ENCODE measurements at regions not wholly inside any gene's neighbourhood (a gene's known extent, or its start where the extent isn't known, plus 50 kb on each side); places are given as distances from the start of the nearest gene placed in this dataset.

GRCh38 chr1:209491496-209491895 lies 92.0 kb upstream of the CAMK1G start:
- Histone ChIP-seq H4K20me1 (ENCODE audit: insufficient read depth) (no peaks in the 10 kb centered on the region), H3K27me3 (ENCODE audit: insufficient read depth, low read depth) (no peaks in the 10 kb centered on the region), H3K79me2 (ENCODE audit: low read depth) (no peaks in the 10 kb centered on the region), H3K36me3 (ENCODE audit: low read depth) (no peaks in the 10 kb centered on the region), H3K4me1 (replicated peaks; ENCODE audit: insufficient read depth) (no peaks in the 10 kb centered on the region), H3K4me2 (no peak overlapping the region), H3K4me3 (no peak overlapping the region), H2AFZ (no peak overlapping the region), H3K27ac (no peak overlapping the region), H3K9me2 (ENCODE audit: insufficient read depth) (no peaks in the 10 kb centered on the region), H3F3A (ENCODE audit: insufficient read depth, low read depth) (no peaks in the 10 kb centered on the region), H3K9me3 (ENCODE audit: insufficient read depth, low read depth) (peaks cover 4% of the 10 kb centered on the region; the same call in 1 of the 2 replicates)
- POLR2A ChIA-PET (ENCODE audit: unreplicated experiment) = no interaction called here
- no peak for TF ChIP-seq CTCF (conservative IDR thresholded peaks at IDR 0.05)
- no peak for TF ChIP-seq EZH2 (IDR thresholded peaks at IDR 0.05; ENCODE audit: low read depth)
- intact Hi-C loops (cut with micrococcal nuclease; ENCODE audit: unreplicated experiment) = no loop called here
- BruUV-seq (replicated peaks) = no TSS peak
- DNase-seq = no peak
- CTCF ChIA-PET = interaction anchor here (0.6 kb wide), 1 partner anchor 1123 kb away, joined by 4 read pairs; no protein-coding TSS in a partner anchor

GRCh38 chr1:209491897-209492296 lies 91.6 kb upstream of the CAMK1G start:
- intact Hi-C loops (cut with micrococcal nuclease; ENCODE audit: unreplicated experiment) = no loop called here
- Histone ChIP-seq H3K79me2 (ENCODE audit: low read depth) (no peaks in the 10 kb centered on the region), H2AFZ (no peak overlapping the region), H3K36me3 (ENCODE audit: low read depth) (no peaks in the 10 kb centered on the region), H3K9me3 (ENCODE audit: insufficient read depth, low read depth) (peaks cover 4% of the 10 kb centered on the region; the same call in 1 of the 2 replicates), H3K27me3 (ENCODE audit: insufficient read depth, low read depth) (no peaks in the 10 kb centered on the region), H3K27ac (no peak overlapping the region), H3K9me2 (ENCODE audit: insufficient read depth) (no peaks in the 10 kb centered on the region), H3K4me2 (no peak overlapping the region), H4K20me1 (ENCODE audit: insufficient read depth) (no peaks in the 10 kb centered on the region), H3K4me1 (replicated peaks; ENCODE audit: insufficient read depth) (no peaks in the 10 kb centered on the region), H3K4me3 (no peak overlapping the region), H3F3A (ENCODE audit: insufficient read depth, low read depth) (no peaks in the 10 kb centered on the region)
- POLR2A ChIA-PET (ENCODE audit: unreplicated experiment) = no interaction called here
- BruUV-seq (replicated peaks) = no TSS peak
- TF ChIP-seq EZH2 (IDR thresholded peaks at IDR 0.05; ENCODE audit: low read depth) (no peak), CTCF (conservative IDR thresholded peaks at IDR 0.05) (no peak)
- CTCF ChIA-PET = no interaction called here
- DNase-seq = no peak

DNA sequence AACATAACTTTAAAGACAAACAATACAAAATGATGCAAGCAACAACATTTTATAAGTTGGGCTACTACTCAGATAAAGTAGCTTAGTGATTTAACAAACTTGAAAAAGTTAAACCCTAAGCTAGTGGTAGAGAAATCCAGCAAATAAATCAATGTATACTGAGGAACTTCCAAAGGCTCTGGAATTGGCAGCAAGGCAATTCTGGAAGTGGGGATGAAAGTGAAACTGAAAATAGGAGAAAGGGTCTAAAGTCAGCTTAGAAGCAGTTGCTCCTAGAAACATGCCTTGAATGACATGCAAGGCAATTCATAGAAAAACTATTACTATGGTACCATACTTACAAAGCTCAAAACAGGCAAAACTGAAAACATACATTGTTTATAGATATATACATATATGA lies 90.0 kb upstream of the CAMK1G start:
- Histone ChIP-seq H3K27me3 (ENCODE audit: insufficient read depth, low read depth) (no peaks in the 10 kb centered on the region), H3K4me1 (replicated peaks; ENCODE audit: insufficient read depth) (no peaks in the 10 kb centered on the region), H4K20me1 (ENCODE audit: insufficient read depth) (no peaks in the 10 kb centered on the region), H3K9me2 (ENCODE audit: insufficient read depth) (no peaks in the 10 kb centered on the region), H3K4me2 (no peak overlapping the region), H3F3A (ENCODE audit: insufficient read depth, low read depth) (no peaks in the 10 kb centered on the region), H3K36me3 (ENCODE audit: low read depth) (no peaks in the 10 kb centered on the region), H3K9me3 (ENCODE audit: insufficient read depth, low read depth) (peaks cover 7% of the 10 kb centered on the region; the same call in 1 of the 2 replicates), H2AFZ (no peak overlapping the region), H3K4me3 (no peak overlapping the region), H3K79me2 (ENCODE audit: low read depth) (no peaks in the 10 kb centered on the region), H3K27ac (no peak overlapping the region)
- ChIA-PET POLR2A (ENCODE audit: unreplicated experiment) (no interaction called here), CTCF (interaction anchor here (0.8 kb wide), 1 partner anchor 65 kb away, joined by 5 read pairs; no protein-coding TSS in a partner anchor)
- TF ChIP-seq EZH2 (IDR thresholded peaks at IDR 0.05; ENCODE audit: low read depth) = no peak
- no peak for TF ChIP-seq CTCF (conservative IDR thresholded peaks at IDR 0.05)
- no peak for DNase-seq
- intact Hi-C loops (cut with micrococcal nuclease; ENCODE audit: unreplicated experiment) = no loop called here
- no TSS peak for BruUV-seq (replicated peaks)

All from PC-9 (cell line).